Occipital lobe (tissue), 1 donor: ENCODE measurements at regions not wholly inside any gene's neighbourhood (a gene's known extent, or its start where the extent isn't known, plus 50 kb on each side); places are given as distances from the start of the nearest gene placed in this dataset.
"Not testable (repeated sequence)": the region's sequence is repeated elsewhere in the genome, so short reads cannot be mapped to it uniquely, and the experiment has no call there.

Experiments
- DNase-seq: peaks from one replicate; lab custom pipeline; 2025; lab: John Stamatoyannopoulos, UW

DNA sequence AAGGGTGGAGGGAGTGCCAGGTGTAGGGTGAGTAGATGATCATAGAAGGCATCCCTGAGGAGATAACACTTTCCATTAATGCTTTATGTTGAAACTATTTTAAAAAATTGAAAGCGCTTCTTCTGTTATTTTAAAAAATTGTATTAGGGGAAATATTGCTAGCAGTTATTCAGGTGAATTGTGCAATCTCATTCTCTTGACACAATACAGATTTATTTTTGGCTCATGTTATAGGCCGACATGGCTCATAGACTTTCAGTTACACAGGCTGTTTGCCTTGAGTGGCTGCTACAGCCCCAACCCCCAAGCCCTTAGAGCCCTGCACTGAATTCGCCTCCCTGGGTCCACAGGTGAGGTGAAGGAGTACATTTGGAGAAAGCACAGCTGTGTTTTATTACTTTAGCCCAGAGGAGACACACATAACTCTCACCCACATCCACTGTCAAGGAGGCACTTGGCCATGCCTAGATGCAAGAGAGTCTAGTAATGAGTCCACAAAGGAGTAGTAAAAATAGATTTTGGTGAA, 228.2 kb downstream of the RFPL4B start:
- DNase-seq: no peak

DNA sequence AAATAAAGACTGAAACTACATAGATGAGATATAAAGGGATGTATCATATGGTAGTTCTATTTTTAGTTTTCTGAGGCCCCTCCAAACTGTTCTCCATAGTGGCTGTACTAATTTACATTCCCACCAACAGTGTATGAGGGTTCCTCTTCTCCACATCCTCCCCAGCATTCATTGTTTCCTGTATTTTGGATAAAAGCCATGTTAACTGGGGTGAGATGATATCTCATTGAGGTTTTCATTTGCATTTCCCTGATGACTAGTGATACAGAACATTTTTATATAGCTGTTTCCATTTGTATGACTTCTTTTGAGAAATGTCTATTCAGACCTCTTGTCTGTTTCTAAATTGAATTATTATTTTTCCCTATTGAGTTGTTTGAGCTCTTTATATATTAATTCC, 229.3 kb downstream of the RFPL4B start:
- no peak for DNase-seq

DNA sequence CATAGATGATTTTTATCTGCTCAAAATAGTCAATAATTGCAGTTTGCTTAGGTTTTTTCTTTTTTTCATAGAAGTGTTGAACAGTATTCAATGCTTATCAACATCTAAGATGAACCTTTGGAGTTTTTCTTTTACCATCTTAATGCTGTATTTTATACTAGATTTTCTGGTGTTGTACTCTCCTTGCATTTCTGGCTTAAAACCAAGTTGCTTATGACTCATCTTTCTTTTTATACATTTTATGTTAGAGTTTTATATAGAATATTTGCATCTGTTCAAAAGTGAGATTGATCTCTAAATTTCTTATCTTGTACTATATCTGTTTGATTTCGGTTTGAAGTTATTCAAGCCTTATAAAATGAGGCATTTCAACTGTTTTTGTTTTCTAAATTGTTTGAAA, 232.5 kb downstream of the RFPL4B start:
- no peak for DNase-seq

DNA sequence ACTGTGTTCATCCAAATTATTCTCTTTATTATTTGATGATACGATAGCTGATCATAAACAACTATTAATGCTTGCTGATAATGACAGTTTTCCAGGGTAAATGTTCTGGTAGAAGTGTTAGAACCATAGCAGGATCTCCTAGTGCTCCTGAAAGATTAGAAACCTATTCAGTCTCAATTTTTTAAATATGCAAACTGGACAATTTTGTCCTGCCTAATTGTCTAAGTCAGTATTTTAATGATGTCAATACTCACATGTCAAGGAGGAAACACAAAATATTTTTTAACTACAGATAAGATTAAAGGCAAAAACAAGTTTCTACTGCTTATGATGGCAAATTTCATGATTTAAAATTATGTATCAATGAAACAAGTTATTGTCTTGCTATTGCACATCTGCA, 233.9 kb downstream of the RFPL4B start:
- DNase-seq: no peak

DNA sequence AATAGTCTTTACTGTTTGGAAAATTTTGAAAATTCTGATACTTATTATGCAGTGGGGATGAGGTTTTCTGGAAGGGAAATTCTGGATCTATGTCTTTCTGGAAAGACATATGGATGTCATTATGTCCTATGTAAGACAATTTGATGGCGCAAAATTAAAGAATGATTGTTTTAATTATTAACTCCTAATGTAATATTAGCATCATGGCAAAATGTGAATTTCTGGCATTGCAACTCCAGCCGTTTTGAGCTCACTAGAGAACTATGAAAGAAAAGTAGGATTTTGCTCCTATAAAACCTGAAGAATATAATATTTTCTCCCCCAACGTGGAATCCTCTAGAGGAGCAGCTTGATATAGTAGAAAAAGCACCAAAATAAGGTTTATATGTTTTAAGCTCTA, 243.2 kb downstream of the RFPL4B start:
- DNase-seq: no peak

DNA sequence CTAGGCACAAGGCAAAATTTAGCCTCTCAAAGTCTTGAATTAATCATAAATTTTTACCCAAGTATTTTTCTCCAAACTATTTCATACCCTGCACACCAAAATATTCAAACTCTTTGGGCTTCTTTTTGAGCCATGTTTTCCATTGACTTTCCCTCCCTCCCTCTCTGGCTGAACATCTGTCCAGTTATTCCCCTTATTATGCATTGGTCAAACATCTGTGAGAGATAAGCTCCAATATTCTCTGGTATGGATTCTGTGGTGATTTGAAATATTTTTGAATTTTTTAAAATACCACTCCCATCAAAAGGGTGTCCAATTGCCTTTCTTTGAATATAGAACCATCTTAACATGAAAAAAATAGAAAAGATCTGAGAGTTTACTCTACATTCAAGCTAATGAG, 244.2 kb downstream of the RFPL4B start:
- DNase-seq: no peak

DNA sequence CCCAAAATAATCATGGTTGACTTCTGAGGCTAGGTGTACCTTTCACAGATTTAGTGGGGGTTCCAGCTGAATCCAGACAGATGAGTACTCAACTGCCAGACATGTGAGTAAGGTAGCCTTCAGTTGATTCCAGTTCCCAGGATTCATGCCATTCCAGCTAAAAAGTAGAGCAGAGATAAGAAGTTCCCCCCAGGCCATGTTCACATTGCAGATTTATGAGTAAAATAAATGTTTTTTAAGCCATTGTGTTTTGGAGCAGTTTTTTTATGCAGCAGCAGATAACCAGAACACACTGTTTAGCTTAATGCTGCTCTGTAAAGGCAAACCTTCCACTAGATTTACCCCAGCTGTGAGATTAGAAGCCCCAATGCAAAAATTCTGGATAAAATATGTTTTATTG, 245.0 kb downstream of the RFPL4B start:
- no peak for DNase-seq

DNA sequence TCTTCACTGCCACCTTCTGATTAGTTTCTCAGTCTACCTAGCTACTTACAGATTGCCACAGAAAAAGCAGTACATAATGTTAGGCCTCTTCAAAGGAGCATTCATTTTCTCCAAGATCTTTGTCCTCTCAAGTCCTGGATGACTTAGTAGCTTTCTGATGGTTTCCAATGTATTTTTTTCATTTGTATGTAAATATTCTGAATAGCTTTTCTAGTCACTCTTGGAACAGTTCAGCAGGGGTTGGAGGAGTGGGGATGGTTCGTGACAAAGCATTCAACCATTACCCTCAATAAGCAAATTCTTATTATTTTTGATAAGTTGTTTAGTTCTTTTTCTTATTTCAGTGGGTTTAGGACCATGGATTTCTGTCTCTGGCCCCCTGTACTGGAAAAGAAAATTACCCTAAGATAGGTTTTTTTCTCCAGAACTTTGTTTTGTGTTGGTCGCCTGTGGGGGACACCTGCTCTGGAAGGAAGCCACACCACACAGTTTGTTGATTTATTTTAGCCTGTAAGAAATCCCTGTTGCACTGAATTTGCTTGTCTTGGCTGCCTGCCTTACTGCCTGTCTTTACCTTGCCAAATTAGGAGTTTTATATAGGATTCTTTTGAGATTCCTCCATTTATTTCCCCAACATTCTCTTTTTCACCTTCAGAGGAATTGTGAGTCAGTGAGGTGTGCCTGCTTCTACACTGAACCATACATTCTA, 247.9 kb downstream of the RFPL4B start:
- DNase-seq: no peak

DNA sequence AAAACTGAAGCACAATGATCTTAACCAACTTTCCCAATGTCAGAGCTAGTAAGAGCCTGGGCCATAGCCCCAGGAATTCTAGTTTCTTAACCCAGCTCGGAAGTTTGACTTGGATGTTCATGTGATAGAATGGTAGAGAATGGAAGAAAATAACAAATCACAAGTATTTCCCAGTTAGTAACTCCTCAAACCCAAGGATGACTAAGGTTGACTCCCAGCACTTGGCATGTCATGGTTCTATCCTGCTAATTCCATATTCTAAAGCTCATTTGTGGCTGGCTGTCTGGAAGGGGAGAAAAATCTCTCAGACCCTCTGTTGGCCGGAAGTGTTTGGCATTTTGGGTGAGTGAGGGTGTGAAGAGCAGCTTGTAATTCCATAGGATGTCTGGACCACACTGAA, 248.7 kb downstream of the RFPL4B start:
- DNase-seq: no peak

DNA sequence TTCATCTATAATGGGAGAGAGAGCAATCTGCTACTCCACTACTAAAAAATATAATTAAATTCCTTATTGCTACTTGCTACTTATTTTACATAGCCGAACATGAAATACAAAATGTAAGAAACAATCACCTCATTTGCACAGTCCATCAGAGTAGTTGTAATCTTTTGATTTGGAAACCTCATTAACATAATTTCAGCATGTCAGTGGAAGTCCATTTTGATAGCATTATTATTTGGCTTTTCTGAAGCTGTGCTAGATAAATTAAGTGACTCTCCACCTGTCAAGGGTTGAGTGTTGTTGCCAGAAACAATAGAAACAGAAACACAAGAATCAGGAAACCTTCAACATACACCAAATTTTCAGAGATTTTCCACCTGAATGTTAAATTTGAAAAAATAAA, 250.0 kb downstream of the RFPL4B start:
- DNase-seq: no peak

DNA sequence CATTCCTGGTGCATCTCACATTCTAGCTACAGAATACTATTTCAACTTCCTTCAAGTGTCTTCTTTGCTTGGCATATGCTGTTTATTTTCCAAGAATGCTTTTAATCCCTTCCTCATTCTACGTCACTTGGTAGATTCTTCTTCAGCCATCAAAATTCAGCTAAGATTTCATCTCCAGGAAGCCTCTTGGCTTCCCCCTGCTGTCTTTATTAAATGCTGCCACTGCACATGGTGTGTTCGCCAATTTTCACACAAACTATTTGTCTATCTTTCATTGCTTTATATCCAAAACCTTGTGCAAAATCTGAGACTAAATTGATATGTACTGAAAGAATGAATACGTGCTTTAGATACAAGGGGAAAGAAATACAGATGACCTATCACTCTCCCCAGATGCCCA, 253.0 kb downstream of the RFPL4B start:
- DNase-seq: no peak

DNA sequence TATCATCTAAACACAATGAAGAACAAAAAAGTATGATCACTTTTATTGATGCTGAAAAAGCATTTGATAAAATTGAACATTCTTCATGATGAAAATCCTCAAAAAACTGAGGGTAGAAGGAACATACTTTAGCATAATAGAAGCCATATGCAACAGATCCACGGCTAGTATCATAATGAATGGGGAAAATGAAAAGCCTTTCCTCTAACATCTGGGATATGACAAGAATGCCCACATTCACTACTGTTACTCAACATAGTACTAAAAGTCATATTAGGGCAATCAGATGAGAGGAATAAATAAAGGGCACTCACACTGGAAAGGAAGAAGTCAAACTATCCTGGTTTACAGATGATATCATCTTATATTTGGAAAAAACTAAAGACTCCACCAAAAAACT, 256.6 kb downstream of the RFPL4B start:
- no peak for DNase-seq

DNA sequence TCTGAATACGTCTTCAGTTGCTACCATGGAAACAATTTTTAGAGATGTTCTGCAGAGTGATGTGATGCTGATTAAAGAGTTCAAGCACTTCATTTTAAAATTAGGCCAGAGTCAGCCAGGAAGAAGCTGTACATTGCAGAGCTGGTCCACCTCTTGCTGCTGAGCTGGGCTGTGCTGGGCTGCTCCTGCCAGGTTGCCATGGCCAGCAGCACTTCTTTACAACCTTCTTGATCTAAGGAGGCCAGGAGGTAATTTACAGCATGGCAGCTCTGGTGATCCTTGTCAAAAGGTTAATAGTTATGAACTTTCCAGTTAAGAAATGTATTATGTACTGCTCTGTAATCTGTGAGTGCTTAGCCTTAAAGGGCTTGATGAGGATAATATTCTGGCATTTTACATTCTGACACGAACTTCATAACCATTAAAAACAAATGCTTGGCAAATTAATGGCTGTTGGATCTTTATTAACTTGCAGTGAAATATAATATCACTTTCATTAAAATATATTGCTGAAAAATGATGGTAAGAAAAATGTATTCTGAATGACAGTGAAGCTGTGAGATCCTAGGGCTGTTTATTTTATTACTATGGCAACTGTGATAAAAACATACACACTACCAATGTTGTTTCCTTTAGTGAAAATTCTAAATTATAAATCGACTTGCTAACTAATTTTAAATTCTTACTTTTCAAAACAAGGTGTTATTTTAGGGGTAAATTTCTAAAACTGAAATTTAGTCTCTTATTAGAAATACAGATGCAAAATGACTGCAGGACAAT, 259.7 kb downstream of the RFPL4B start:
- no peak for DNase-seq

DNA sequence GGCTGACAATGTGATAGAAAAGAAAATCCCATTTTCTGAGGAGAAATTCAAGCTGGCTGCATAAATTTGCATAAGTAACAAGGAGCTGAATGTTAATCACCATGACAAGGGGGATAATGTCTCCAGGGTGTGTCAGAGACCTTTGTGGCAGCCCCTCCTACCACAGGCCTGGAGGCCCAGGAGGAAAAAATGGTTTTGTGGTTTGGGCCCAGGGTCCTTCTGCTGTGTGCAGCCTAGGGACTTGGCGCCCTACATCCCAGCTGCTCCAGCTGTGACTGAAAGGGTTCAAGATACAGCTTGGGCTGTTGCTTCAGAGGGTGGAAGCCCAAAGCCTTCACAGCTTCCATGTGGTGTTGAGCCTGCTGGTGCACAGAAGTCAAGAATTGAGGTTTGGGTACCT, 261.8 kb downstream of the RFPL4B start:
- not testable (repeated sequence) for DNase-seq

DNA sequence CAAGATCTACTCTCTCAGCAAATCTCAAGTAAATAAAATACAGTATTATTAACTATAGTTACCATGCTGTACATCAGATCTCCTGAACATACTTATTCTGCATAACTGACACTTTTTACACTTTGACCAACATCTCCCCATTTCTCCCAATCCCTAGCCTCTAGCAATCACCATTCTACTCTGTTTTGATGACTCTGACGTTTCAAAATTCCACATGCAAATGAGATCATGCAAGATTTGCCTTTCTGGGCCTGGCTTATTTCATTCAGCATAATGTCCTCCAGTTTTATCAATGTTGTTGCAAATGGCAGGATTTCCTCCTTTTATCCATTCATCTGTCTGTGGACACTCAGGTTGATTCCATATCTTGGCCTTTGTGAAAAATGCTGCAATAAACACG, 266.3 kb downstream of the RFPL4B start:
- DNase-seq: no peak

DNA sequence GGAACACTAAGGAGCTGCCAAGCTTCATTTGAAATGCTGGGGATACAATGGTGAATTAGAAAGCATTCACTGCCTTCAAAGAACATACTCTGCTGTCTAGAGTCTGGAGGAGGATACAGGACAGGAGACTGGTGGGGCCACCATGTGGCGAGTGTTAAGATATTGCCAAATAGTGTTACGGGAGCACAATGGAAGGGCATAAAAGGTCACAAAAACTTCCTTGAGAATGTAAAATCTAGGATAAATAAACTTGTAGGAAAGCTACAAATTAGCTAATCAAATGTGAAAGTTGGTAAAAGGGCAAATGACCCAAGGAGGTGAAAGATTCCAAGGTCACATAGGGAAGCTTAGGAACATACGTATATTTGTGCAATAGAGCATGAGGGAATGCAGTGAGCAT, 271.7 kb downstream of the RFPL4B start:
- DNase-seq: no peak

DNA sequence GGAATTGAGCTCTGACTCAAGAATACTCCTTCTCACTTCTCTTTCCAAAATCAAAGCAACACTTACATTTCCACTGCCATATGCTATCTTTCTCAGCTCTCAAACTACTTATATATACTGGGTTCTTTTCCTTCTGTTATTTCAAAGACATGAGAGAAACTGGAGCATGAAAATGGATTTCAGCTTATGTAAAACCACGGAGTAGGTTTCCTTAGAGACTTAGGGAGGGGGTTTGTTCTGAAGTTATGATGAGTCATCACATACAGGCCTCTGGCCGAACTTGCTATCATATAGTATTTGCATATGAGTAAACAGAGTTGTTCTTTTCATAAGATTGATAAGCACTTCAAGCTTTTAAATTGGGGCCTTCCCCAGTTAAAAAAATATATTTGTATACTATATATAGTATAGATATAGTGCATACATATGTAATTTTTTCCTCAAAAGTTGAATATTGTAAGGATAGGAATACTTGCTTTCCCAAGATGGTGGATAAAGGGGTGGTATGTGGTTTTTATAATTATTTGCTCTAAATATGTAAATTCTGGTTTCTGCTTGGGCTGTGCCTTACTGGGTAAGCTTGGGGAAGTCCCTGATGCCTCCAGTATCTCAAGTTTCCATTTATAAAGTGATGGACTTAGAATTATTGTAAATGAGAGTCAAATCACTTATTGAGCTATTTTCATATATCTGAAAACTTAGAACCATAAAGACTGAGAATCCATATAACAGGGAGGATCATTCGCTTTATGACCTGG, 273.9 kb downstream of the RFPL4B start:
- DNase-seq: no peak

DNA sequence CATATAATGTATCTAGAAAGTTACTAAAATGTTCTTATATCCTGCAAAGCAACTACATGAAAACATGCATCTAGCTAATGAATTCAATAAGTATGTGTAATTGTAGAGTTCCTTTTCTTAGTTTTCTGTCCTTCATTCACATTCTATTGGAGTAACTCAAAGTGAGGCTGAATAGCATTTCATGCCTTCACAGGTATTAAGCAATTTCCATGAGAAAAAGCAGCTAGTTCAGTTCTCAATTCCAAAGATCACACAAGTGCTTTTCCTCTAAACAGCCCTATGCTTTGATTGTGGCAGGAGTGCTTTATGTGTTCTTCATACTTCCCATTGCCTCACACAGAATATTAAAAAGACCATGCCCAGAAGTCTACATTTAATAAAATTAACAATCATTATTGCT, 274.9 kb downstream of the RFPL4B start:
- no peak for DNase-seq

DNA sequence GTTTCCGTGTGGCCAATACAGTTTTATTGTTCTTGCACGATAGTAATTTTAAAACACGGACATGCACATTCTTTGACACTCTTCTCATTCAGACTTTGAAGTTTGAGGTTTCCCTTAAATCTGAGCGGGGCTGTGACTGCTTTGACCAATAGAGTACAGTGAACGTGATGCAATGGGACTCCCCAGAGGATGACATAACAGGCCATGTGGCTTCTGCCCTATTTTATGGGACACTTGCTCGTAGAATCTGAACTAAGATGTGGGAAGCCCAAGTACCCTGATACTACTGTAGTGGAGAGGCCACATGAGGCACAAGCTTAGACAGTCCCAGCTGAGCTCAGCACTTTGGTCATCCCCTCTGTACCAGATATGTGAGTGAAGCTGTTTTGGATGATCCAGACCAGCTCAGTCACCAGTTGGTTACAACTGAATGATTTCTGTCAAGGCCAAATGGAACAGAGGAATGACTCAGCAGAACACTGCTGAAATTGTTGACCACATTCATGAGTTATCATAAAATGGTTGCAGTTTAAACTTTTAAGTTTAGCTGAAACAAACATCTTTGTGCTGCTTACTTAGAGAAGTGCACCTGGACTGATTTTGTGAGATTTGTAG, 279.4 kb downstream of the RFPL4B start:
- DNase-seq: no peak

DNA sequence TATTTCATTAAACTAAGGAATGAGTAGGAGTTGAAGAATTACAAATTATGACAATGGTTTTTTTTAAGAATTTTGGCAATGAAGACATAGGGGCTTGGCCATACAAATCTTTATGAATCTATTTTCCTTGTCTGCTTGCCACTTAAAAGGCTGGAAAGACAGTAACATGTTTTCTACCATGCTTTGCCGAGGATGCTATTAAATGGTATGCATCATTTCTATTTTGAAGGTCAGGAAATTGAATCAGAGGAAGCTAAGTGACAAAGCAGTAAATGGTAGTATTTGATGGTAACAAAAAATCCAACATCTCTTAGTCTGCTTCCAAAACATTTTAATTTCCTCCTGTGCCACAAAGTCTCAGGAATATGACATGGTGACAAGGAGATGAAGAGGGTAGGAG, 287.2 kb downstream of the RFPL4B start:
- DNase-seq: no peak

DNA sequence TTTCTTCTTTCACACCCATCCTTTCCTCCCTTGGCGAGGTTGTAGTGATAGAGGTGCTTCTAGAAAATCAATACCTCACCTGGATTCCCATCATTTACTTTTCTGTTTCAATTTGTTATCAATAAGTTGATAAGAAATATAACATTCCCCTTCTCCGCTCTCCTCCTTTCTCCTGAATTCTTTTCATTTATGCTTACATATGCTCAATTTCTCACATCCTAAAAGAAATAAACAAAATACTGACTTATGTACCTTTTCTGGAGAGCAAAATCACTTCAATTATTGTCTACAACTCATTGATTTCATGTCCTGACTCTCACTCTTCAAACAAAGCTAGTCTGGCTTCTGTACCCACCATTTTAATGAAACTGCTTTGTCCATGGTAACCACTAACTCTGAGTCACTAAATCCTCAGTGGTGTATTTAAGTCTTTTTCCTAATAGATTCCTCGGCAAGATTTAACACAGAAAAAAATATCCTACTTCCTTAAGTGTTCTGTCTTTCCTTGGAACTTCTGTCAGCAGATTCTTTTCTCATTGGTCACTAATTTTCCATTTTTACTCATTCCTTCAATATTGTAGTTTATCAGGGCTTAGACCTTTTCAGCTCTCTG, 289.6 kb downstream of the RFPL4B start:
- DNase-seq: no peak
